HepG2 (cell line): ENCODE measurements at regions not wholly inside any gene's neighbourhood (a gene's known extent, or its start where the extent isn't known, plus 50 kb on each side); places are given as distances from the start of the nearest gene placed in this dataset.
A peak's percentile ranks its signal among the peaks of the same experiment; 100 is the strongest.

Source experiments
- ATAC-seq: fragments of 200-7000 bp; cut with Tn5 transposase; 3 replicates; pipeline ENCODE4 v1.9.1; 2020; ENCODE audit warnings: mild to moderate bottlenecking, moderate library complexity
- BruUV-seq: library from RNA; stranded (reverse); fragments of 400-500 nt; replicated peaks from 2 replicates; lab custom pipeline; 2021; lab: Mats Ljungman, UMichigan
- CTCF ChIA-PET: fragments of 300-600 bp; formaldehyde crosslinking; extraction: SDS; loops from one replicate; lab custom pipeline; 2021; ENCODE audit warnings: low total read pairs, inconsistent platforms, low intra/inter-chr PET ratio; lab: Yijun Ruan, JAX
- POLR2A ChIA-PET: fragments of 350-600 bp; sonication (Branson Sonifier 250); formaldehyde crosslinking; loops from one replicate; lab custom pipeline; 2020; ENCODE audit warnings: antibody characterized with exemption, inconsistent platforms; lab: Yijun Ruan, JAX
- DNase-seq: peaks from one replicate; pipeline ENCODE4 v3.0.0-alpha.2; 2015; ENCODE audit warnings: low spot score
- FAIRE-seq: peaks from 3 replicates; lab custom pipeline; 2011; peaks lifted over from hg19 to GRCh38; lab: Jason Lieb, UNC
- H2AFZ ChIP-seq: one replicate; pipeline ENCODE4 v1.6.1; 2011; ENCODE audit warnings: low read length, inconsistent platforms
- H3K27ac ChIP-seq: fragments of 300-600 bp; 3 replicates; pipeline ENCODE4 v1.8.0; 2011; ENCODE audit warnings: mixed run types, mild to moderate bottlenecking, mixed read lengths, low read length, inconsistent platforms; ENCODE audit not compliant: insufficient read depth; ENCODE audit errors: extremely low read length
- H3K27me3 ChIP-seq, 2 experiments: fragments of 200-600 bp in 1 of 2; 2 replicates in 1 of 2; 3 replicates in 1 of 2; pipeline versions ENCODE4 v1.6.0 to v1.8.0; 2011; ENCODE audit warnings: low read length in 2 of 2, mild to moderate bottlenecking in 2 of 2, moderate library complexity in 2 of 2, inconsistent platforms in 1 of 2; ENCODE audit not compliant: insufficient read depth in 2 of 2, control insufficient read depth in 1 of 2
- H3K36me3 ChIP-seq, 2 experiments: fragments of 200-600 bp in 1 of 2; replicated peaks in 1 of 2; 2 replicates in 1 of 2; 3 replicates in 1 of 2; pipeline versions ENCODE4 v1.5.1 to v1.8.0; 2011; ENCODE audit warnings: low read length in 2 of 2, inconsistent platforms in 1 of 2; ENCODE audit not compliant: insufficient read depth in 2 of 2, control insufficient read depth in 1 of 2
- H3K4me1 ChIP-seq: 2 replicates; pipeline ENCODE4 v1.5.1; 2012; ENCODE audit warnings: low read length, inconsistent platforms; ENCODE audit not compliant: insufficient read depth
- H3K4me2 ChIP-seq: 2 replicates; pipeline ENCODE4 v1.6.0; 2011; ENCODE audit warnings: low read depth, low read length, inconsistent platforms
- H3K4me3 ChIP-seq, 3 experiments: fragments of 200-600 bp in 1 of 3; sonication (generic), shearing (Covaris generic) in 1 of 3; replicated peaks in 1 of 3; 2 replicates each; pipeline ENCODE4 v1.5.1; 2011 to 2016; ENCODE audit warnings: low read length in 3 of 3, inconsistent platforms in 2 of 3, low read depth in 2 of 3, mild to moderate bottlenecking in 2 of 3, control low read depth in 1 of 3, mixed read lengths in 1 of 3; ENCODE audit not compliant: insufficient read depth in 1 of 3
- H3K79me2 ChIP-seq: one replicate; pipeline ENCODE4 v1.6.1; 2011; ENCODE audit warnings: low read length, inconsistent platforms; ENCODE audit not compliant: insufficient read depth
- H3K9ac ChIP-seq: 2 replicates; pipeline ENCODE4 v1.6.0; 2011; ENCODE audit warnings: mild to moderate bottlenecking, low read depth, low read length, inconsistent platforms; ENCODE audit not compliant: insufficient read depth
- H3K9me3 ChIP-seq: 2 replicates; pipeline ENCODE4 v1.5.1; 2012; ENCODE audit warnings: mild to moderate bottlenecking, low read length
- H4K20me1 ChIP-seq: 2 replicates; pipeline ENCODE4 v1.6.0; 2011; ENCODE audit warnings: inconsistent platforms, mild to moderate bottlenecking, low read length, moderate library complexity; ENCODE audit not compliant: insufficient read depth
- ATF6 ChIP-seq: sonication (generic); formaldehyde crosslinking; conservative IDR thresholded peaks from 2 replicates; pipeline ENCODE4 v1.4.0; 2020; ENCODE audit warnings: missing genetic modification reagents
- ATM ChIP-seq: fragments of 450-650 bp; IDR thresholded peaks from 2 replicates; pipeline ENCODE4 v1.7.1; 2017; ENCODE audit warnings: mild to moderate bottlenecking, borderline replicate concordance
- MAFF ChIP-seq: IDR thresholded peaks from 2 replicates; pipeline ENCODE4 v1.6.1; 2011; ENCODE audit warnings: low read depth, low read length, improper control_type of control experiment
- MAFK ChIP-seq, 2 experiments: IDR thresholded peaks in 1 of 2; conservative IDR thresholded peaks in 1 of 2; 2 replicates each; pipeline ENCODE4 v1.6.1; 2011; ENCODE audit warnings: improper control_type of control experiment in 2 of 2, low read length in 2 of 2
- MXD1 ChIP-seq: sonication (generic); formaldehyde crosslinking; IDR thresholded peaks from 2 replicates; pipeline ENCODE4 v1.4.0; 2020; ENCODE audit warnings: mild to moderate bottlenecking, missing genetic modification reagents
- PITX1 ChIP-seq: sonication (generic); formaldehyde crosslinking; IDR thresholded peaks from 2 replicates; pipeline ENCODE4 v1.5.1; 2020; ENCODE audit warnings: mild to moderate bottlenecking, missing genetic modification reagents
- RFXAP ChIP-seq: sonication (generic); formaldehyde crosslinking; IDR thresholded peaks from 2 replicates; pipeline ENCODE4 v1.4.0; 2020; ENCODE audit warnings: missing genetic modification reagents, borderline replicate concordance
- SP5 ChIP-seq: IDR thresholded peaks from 2 replicates; pipeline ENCODE4 v1.6.1; 2016; ENCODE audit warnings: low read depth, borderline replicate concordance
- SYNCRIP ChIP-seq: fragments of 200-400 bp; formaldehyde crosslinking; IDR thresholded peaks from 2 replicates; pipeline ENCODE4 v1.6.1; 2018; ENCODE audit warnings: mild to moderate bottlenecking, low read depth, low read length; ENCODE audit not compliant: insufficient read depth
- ZFP91 ChIP-seq: sonication (generic); formaldehyde crosslinking; IDR thresholded peaks from 2 replicates; pipeline ENCODE4 v1.9.0; 2022; ENCODE audit warnings: missing genetic modification reagents, mild to moderate bottlenecking, borderline replicate concordance
- ZMAT5 ChIP-seq: sonication (generic); formaldehyde crosslinking; IDR thresholded peaks from 2 replicates; pipeline ENCODE4 v1.5.0; 2020; ENCODE audit warnings: mild to moderate bottlenecking, low read depth, missing genetic modification reagents, borderline replicate concordance
- ZMYM2 ChIP-seq: sonication (generic); formaldehyde crosslinking; IDR thresholded peaks from 2 replicates; pipeline ENCODE4 v1.8.0; 2022; ENCODE audit warnings: mild to moderate bottlenecking, missing genetic modification reagents
- WGBS: methylation state at CpG from one replicate; pipeline ENCODE4 v1.1.6; 2017; ENCODE audit warnings: low lambda C conversion rate; 5-methylcytosine and 5-hydroxymethylcytosine counted together
- in situ Hi-C: cut with HindIII; loops from 2 replicates; pipeline ENCODE4 v1.10.0; 2017; ENCODE audit warnings: low pct_unique_long_range_greater_than_20kb; ENCODE audit not compliant: extremely low pct_ligation_motif_present
- intact Hi-C: fragments of 100-400 bp; cut with micrococcal nuclease; formaldehyde crosslinking; loops from one replicate; pipeline ENCODE4 v1.10.0; 2022; ENCODE audit not compliant: unreplicated experiment

GRCh38 chr4:175414602-175415001, 397.5 kb downstream of the GPM6A start:
- no TSS peak for BruUV-seq
- DNase-seq, result no peak
- H3K9me3 ChIP-seq, result peaks cover 70% of the 10 kb centered on the region
- H3K27me3 ChIP-seq, result no peaks in the 10 kb centered on the region
- no peak overlapping the region for H3K4me3 ChIP-seq
- in situ Hi-C loops (no loop called here), intact Hi-C loops (no loop called here)
- ChIA-PET POLR2A (no interaction called here), CTCF (no interaction called here)
- no peaks in the 10 kb centered on the region for H3K4me1 ChIP-seq
- H3K36me3 ChIP-seq, result no peaks in the 10 kb centered on the region
- ATAC-seq, result no peak
- no peak overlapping the region for H3K9ac ChIP-seq
- 40% methylated on average over 2 of the region's 2 CpGs for WGBS
- H2AFZ ChIP-seq, result no peak overlapping the region
- no peak overlapping the region for H3K27ac ChIP-seq
- H3K79me2 ChIP-seq, result no peaks in the 10 kb centered on the region
- H3K4me2 ChIP-seq, result no peak overlapping the region
- H4K20me1 ChIP-seq, result no peaks in the 10 kb centered on the region
- FAIRE-seq, result no peak
- no peak for TF ChIP-seq RFXAP (CRISPR knock-in tag)
- no peak for TF ChIP-seq ZMAT5 (CRISPR knock-in tag)
- no peak for TF ChIP-seq ZMYM2 (CRISPR knock-in tag)
- peak; percentile 36; the same call in 1 of the 2 replicates for TF ChIP-seq MAFF
- no peak for TF ChIP-seq SYNCRIP
- no peak for TF ChIP-seq ATF6 (CRISPR knock-in tag)
- no peak for TF ChIP-seq SP5 (CRISPR knock-in tag)
- no peak for TF ChIP-seq ZFP91
- TF ChIP-seq ATM, result no peak
- no peak for TF ChIP-seq MXD1
- no peak for TF ChIP-seq PITX1 (CRISPR knock-in tag)
- peak in 1 of 2 experiments; percentile 53; a peak in 3 of 4 replicates for TF ChIP-seq MAFK (conservative IDR thresholded peaks at IDR 0.05 in 1 of 2, IDR thresholded peaks at IDR 0.05 in 1 of 2; ENCODE audit: low read length in 2 of 2)
